H9 (cell line): ENCODE measurements at regions not wholly inside any gene's neighbourhood (a gene's known extent, or its start where the extent isn't known, plus 50 kb on each side); places are given as distances from the start of the nearest gene placed in this dataset.

Experiments used
- DNase-seq: peaks from one replicate; pipeline ENCODE4 v3.0.0-alpha.2; 2017
- H2AFZ ChIP-seq: one replicate; pipeline ENCODE4 v1.6.1; 2013; ENCODE audit warnings: mild to moderate bottlenecking, low read length, control low read depth, moderate library complexity
- H2AK5ac ChIP-seq: 2 replicates; pipeline ENCODE4 v1.6.1; 2013; ENCODE audit warnings: low read length, control low read depth, mixed read lengths; ENCODE audit not compliant: insufficient read length
- H2BK120ac ChIP-seq: one replicate; pipeline ENCODE4 v1.6.1; 2013; ENCODE audit warnings: low read depth, mild to moderate bottlenecking, low read length, control low read depth, inconsistent platforms; ENCODE audit not compliant: poor library complexity, severe bottlenecking
- H2BK12ac ChIP-seq: 2 replicates; pipeline ENCODE4 v1.6.1; 2013; ENCODE audit warnings: low read length, control low read depth, mixed read lengths, low read depth; ENCODE audit not compliant: insufficient read length
- H2BK15ac ChIP-seq: 2 replicates; pipeline ENCODE4 v1.6.1; 2013; ENCODE audit warnings: low read depth, low read length, control low read depth
- H2BK20ac ChIP-seq: one replicate; pipeline ENCODE4 v1.6.1; 2013; ENCODE audit warnings: low read depth, mild to moderate bottlenecking, low read length, control low read depth, inconsistent platforms; ENCODE audit not compliant: poor library complexity, severe bottlenecking
- H2BK5ac ChIP-seq: 2 replicates; pipeline ENCODE4 v1.6.1; 2013; ENCODE audit warnings: low read length, control low read depth, mixed read lengths; ENCODE audit not compliant: insufficient read length
- H3K14ac ChIP-seq: 2 replicates; pipeline ENCODE4 v1.6.1; 2013; ENCODE audit warnings: low read length, control low read depth; ENCODE audit not compliant: insufficient read depth
- H3K18ac ChIP-seq: 2 replicates; pipeline ENCODE4 v1.6.1; 2013; ENCODE audit warnings: low read depth, mild to moderate bottlenecking, mixed read lengths, low read length, control low read depth; ENCODE audit not compliant: insufficient read length
- H3K23ac ChIP-seq: 2 replicates; pipeline ENCODE4 v1.6.1; 2013; ENCODE audit warnings: low read length, control low read depth, mixed read lengths, low read depth; ENCODE audit not compliant: insufficient read length
- H3K23me2 ChIP-seq: 2 replicates; pipeline ENCODE4 v1.6.1; 2013; ENCODE audit warnings: low read depth, mild to moderate bottlenecking, mixed read lengths, low read length, control low read depth; ENCODE audit not compliant: insufficient read length, poor library complexity, severe bottlenecking
- H3K27ac ChIP-seq: 2 replicates; pipeline ENCODE4 v1.5.1; 2013; ENCODE audit warnings: low read length, control low read depth, mixed read lengths, low read depth; ENCODE audit not compliant: insufficient read length
- H3K27me3 ChIP-seq: 2 replicates; pipeline ENCODE4 v1.6.1; 2013; ENCODE audit warnings: low read length, control low read depth, inconsistent platforms; ENCODE audit not compliant: insufficient read depth
- H3K4ac ChIP-seq: 2 replicates; pipeline ENCODE4 v1.6.1; 2013; ENCODE audit warnings: low read depth, mild to moderate bottlenecking, control low read depth, inconsistent platforms, low read length, moderate library complexity
- H3K4me1 ChIP-seq: 2 replicates; pipeline ENCODE4 v1.6.1; 2013; ENCODE audit warnings: low read length, control low read depth, inconsistent platforms; ENCODE audit not compliant: insufficient read depth
- H3K4me2 ChIP-seq: 2 replicates; pipeline ENCODE4 v1.6.1; 2013; ENCODE audit warnings: low read length, control low read depth, mixed read lengths; ENCODE audit not compliant: insufficient read length, insufficient read depth
- H3K56ac ChIP-seq: 2 replicates; pipeline ENCODE4 v1.6.1; 2013; ENCODE audit warnings: low read depth, mild to moderate bottlenecking, mixed read lengths, low read length, control low read depth; ENCODE audit not compliant: insufficient read length
- H3K79me1 ChIP-seq: 2 replicates; pipeline ENCODE4 v1.6.1; 2013; ENCODE audit warnings: low read depth, mild to moderate bottlenecking, moderate library complexity, low read length, control low read depth, inconsistent platforms; ENCODE audit not compliant: insufficient read depth, poor library complexity, severe bottlenecking
- H3K79me2 ChIP-seq: 2 replicates; pipeline ENCODE4 v1.6.1; 2013; ENCODE audit warnings: low read length, control low read depth, inconsistent platforms; ENCODE audit not compliant: insufficient read depth
- H3K9ac ChIP-seq: 2 replicates; pipeline ENCODE4 v1.6.1; 2013; ENCODE audit warnings: low read length, control low read depth, mixed read lengths; ENCODE audit not compliant: insufficient read length; ENCODE audit errors: extremely low read depth
- H3K9me3 ChIP-seq: one replicate; pipeline ENCODE4 v1.6.1; 2013; ENCODE audit warnings: low read depth, low read length, inconsistent platforms; ENCODE audit not compliant: control insufficient read depth
- H3T11ph ChIP-seq: one replicate; pipeline ENCODE4 v1.6.1; 2013; ENCODE audit warnings: mild to moderate bottlenecking, low read length, control low read depth, inconsistent platforms
- H4K20me1 ChIP-seq: one replicate; pipeline ENCODE4 v1.6.1; 2013; ENCODE audit not compliant: control insufficient read depth, insufficient read length, insufficient read depth
- H4K5ac ChIP-seq: 2 replicates; pipeline ENCODE4 v1.6.1; 2013; ENCODE audit warnings: low read depth, mild to moderate bottlenecking, mixed read lengths, low read length, control low read depth; ENCODE audit not compliant: insufficient read length
- H4K8ac ChIP-seq: replicated peaks from 2 replicates; pipeline ENCODE4 v1.6.1; 2013; ENCODE audit warnings: low read length, control low read depth, mixed read lengths, low read depth; ENCODE audit not compliant: insufficient read length
- H4K91ac ChIP-seq: 2 replicates; pipeline ENCODE4 v1.6.1; 2013; ENCODE audit warnings: low read depth, mild to moderate bottlenecking, moderate library complexity, mixed read lengths, low read length, control low read depth; ENCODE audit not compliant: insufficient read length
- H3K27ac Mint-ChIP-seq, 3 experiments: 2 replicates in 2 of 3; 3 replicates in 1 of 3; pipeline ENCODE4 v1.8.0; 2020 to 2021; ENCODE audit warnings: mixed read lengths in 3 of 3, mild to moderate bottlenecking in 1 of 3, moderate library complexity in 1 of 3
- H3K27me3 Mint-ChIP-seq: 2 replicates; pipeline ENCODE4 v1.8.0; 2021; ENCODE audit warnings: low read depth, mild to moderate bottlenecking, moderate library complexity, mixed read lengths
- H3K36me3 Mint-ChIP-seq, 3 experiments: 2 replicates in 2 of 3; 3 replicates in 1 of 3; pipeline ENCODE4 v1.8.0; 2020 to 2021; ENCODE audit warnings: low read depth in 3 of 3, mixed read lengths in 3 of 3; ENCODE audit not compliant: insufficient read depth in 1 of 3
- H3K4me1 Mint-ChIP-seq, 2 experiments: 2 replicates each; pipeline ENCODE4 v1.8.0; 2020; ENCODE audit warnings: mixed read lengths in 2 of 2
- H3K4me3 Mint-ChIP-seq, 2 experiments: 2 replicates in 1 of 2; 3 replicates in 1 of 2; pipeline ENCODE4 v1.8.0; 2020 to 2021; ENCODE audit warnings: mild to moderate bottlenecking in 2 of 2, mixed read lengths in 2 of 2, moderate library complexity in 1 of 2
- H3K9me3 Mint-ChIP-seq, 2 experiments: 2 replicates in 1 of 2; 3 replicates in 1 of 2; pipeline ENCODE4 v1.8.0; 2020; ENCODE audit warnings: mild to moderate bottlenecking in 2 of 2, mixed read lengths in 2 of 2, moderate library complexity in 1 of 2
- WGBS: extraction: QIAGEN DNeasy Blood & Tissue Kit; methylation state at CpG from one replicate; pipeline ENCODE4 v1.1.7; 2013; ENCODE audit warnings: missing lambda C conversion rate, low lambda C conversion rate, mixed read lengths; ENCODE audit not compliant: insufficient read length; ENCODE audit errors: extremely low coverage; 5-methylcytosine and 5-hydroxymethylcytosine counted together
- TF ChIP-seq, protein P1 (sequence below): fragments of 200-600 bp; sonication (generic); conservative IDR thresholded peaks from 3 replicates; pipeline ENCODE4 v1.8.0; 2021; ENCODE audit warnings: antibody characterized with exemption, mild to moderate bottlenecking

DNA sequence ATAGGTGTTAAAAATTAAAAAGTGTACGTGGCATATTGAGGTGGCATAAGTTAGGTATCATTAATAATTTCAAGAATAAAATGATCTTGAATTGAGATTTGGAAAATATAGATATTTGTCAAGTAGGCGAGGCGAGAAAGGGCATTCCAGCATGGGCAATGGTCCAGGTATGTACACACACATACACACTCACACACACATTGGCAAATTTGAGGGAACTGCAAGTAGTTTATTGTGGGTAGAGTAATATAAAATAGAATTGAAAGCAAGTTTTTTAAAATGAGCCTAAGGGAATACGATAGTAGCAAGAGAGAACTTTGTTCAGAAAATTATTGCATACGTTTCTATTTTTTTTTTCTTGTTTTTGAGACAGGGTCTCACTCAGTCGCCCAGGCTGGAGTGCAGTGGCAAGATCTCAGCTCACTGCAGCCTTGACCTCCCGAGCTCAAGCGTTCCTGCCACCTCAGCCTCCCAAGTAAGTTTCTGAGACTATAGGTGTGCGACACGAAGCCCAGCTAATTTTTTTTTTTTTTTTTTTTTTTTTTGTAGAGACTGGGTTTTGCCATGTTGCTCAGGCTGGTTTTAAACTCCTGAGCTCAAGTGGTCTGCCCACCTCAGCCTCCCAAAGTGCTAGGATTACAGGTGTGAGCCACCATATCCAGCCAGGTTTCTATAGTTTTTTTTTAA lies 96.7 kb upstream of the SLC39A10 start:
- WGBS: 100% methylated on average over 1 of the region's 10 CpGs
- TF ChIP-seq, protein P1, sequence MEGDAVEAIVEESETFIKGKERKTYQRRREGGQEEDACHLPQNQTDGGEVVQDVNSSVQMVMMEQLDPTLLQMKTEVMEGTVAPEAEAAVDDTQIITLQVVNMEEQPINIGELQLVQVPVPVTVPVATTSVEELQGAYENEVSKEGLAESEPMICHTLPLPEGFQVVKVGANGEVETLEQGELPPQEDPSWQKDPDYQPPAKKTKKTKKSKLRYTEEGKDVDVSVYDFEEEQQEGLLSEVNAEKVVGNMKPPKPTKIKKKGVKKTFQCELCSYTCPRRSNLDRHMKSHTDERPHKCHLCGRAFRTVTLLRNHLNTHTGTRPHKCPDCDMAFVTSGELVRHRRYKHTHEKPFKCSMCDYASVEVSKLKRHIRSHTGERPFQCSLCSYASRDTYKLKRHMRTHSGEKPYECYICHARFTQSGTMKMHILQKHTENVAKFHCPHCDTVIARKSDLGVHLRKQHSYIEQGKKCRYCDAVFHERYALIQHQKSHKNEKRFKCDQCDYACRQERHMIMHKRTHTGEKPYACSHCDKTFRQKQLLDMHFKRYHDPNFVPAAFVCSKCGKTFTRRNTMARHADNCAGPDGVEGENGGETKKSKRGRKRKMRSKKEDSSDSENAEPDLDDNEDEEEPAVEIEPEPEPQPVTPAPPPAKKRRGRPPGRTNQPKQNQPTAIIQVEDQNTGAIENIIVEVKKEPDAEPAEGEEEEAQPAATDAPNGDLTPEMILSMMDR: no peak

More for the DNA sequence above, 96.7 kb upstream of the SLC39A10 start:
- Histone ChIP-seq H2BK12ac (no peak overlapping the region), H3K79me2 (no peaks in the 10 kb centered on the region), H3K4me2 (no peak overlapping the region), H3K4me1 (peaks cover 2% of the 10 kb centered on the region; the same call in 1 of the 2 replicates), H3K27me3 (no peaks in the 10 kb centered on the region), H2BK5ac (no peak overlapping the region), H3K79me1 (no peaks in the 10 kb centered on the region), H3K56ac (no peak overlapping the region), H3K14ac (no peak overlapping the region), H4K8ac (no peak overlapping the region), H3K23me2 (no peaks in the 10 kb centered on the region), H2BK120ac (no peak overlapping the region), H2AK5ac (no peak overlapping the region), H3K4ac (no peak overlapping the region), H3T11ph (no peak overlapping the region), H2BK15ac (no peak overlapping the region), H3K9me3 (no peaks in the 10 kb centered on the region), H4K91ac (no peak overlapping the region), H3K27ac (no peak overlapping the region), H2BK20ac (no peak overlapping the region), H3K18ac (no peak overlapping the region), H4K20me1 (no peaks in the 10 kb centered on the region), H3K23ac (no peak overlapping the region), H2AFZ (no peak overlapping the region), H3K9ac (no peak overlapping the region), H4K5ac (no peak overlapping the region)
- Mint-ChIP-seq H3K27ac (no peak overlapping the region), H3K27me3 (no peaks in the 10 kb centered on the region), H3K36me3 (no peaks in the 10 kb centered on the region), H3K9me3 (no peaks in the 10 kb centered on the region), H3K4me3 (no peak overlapping the region), H3K4me1 (peaks cover 10 to 12% of the 10 kb centered on the region in 2 experiments)
- no peak for DNase-seq
